HFF-Myc (cell line): ENCODE measurements at regions not wholly inside any gene's neighbourhood (a gene's known extent, or its start where the extent isn't known, plus 50 kb on each side); places are given as distances from the start of the nearest gene placed in this dataset.

Experiments used
- DNase-seq: peaks from one replicate; pipeline ENCODE4 v3.0.0-alpha.2; 2011; ENCODE audit warnings: low read depth; ENCODE audit errors: extremely low read depth
- H3K4me3 ChIP-seq: replicated peaks from 2 replicates; pipeline ENCODE4 v1.5.1; 2011; ENCODE audit warnings: low read depth, mild to moderate bottlenecking, control low read depth, low read length
- CTCF ChIP-seq: IDR thresholded peaks from 2 replicates; pipeline ENCODE4 v1.5.1; 2012; ENCODE audit warnings: mild to moderate bottlenecking, low read depth, low read length, control low read depth; ENCODE audit errors: missing control alignments

GRCh38 chr13:87393358-87393757 lies 277.8 kb upstream of the SLITRK5 start:
- H3K4me3 ChIP-seq, result no peak overlapping the region
- no peak for DNase-seq
- no peak for TF ChIP-seq CTCF

- no peak for DNase-seq
- no peak overlapping the region for H3K4me3 ChIP-seq
- TF ChIP-seq CTCF, result no peak
These were observed 273.1 kb upstream of the SLITRK5 start for GRCh38 chr13:87398047-87398446.

- no peak overlapping the region for H3K4me3 ChIP-seq
- no peak for DNase-seq
- TF ChIP-seq CTCF, result no peak
These were observed 267.3 kb upstream of the SLITRK5 start for GRCh38 chr13:87403748-87404432.

- no peak for TF ChIP-seq CTCF
- no peak overlapping the region for H3K4me3 ChIP-seq
- DNase-seq, result no peak
These were observed 244.4 kb upstream of the SLITRK5 start for GRCh38 chr13:87426742-87427141.

- no peak overlapping the region for H3K4me3 ChIP-seq
- TF ChIP-seq CTCF, result no peak
- DNase-seq, result no peak
These were observed 227.0 kb upstream of the SLITRK5 start for GRCh38 chr13:87444135-87444534.

DNA sequence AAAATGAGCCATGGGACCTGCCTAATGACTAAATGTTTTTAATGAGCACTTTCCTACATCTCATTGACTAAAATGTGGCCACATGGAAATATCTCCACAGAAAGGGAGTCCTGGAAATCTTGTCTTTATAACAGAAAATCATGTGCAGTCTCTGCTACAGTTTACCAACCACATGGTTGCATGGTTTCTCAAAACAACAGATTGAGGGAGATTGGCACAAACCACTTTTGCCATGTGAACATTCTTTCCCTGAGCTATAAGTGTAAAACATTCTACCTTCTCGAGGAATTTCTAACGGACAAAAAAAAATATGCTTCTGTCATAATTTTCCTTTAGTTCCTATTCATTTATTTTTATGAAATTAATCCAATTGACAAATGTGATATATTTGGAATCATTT lies 218.9 kb upstream of the SLITRK5 start:
- TF ChIP-seq CTCF, result no peak
- no peak for DNase-seq
- H3K4me3 ChIP-seq, result no peak overlapping the region

GRCh38 chr13:87453244-87453643 lies 217.9 kb upstream of the SLITRK5 start:
- no peak for DNase-seq
- no peak for TF ChIP-seq CTCF
- no peak overlapping the region for H3K4me3 ChIP-seq
